SU-DHL-6 (cell line): ENCODE measurements at regions not wholly inside any gene's neighbourhood (a gene's known extent, or its start where the extent isn't known, plus 50 kb on each side); places are given as distances from the start of the nearest gene placed in this dataset.

Source experiments
- CTCF ChIP-seq: fragments of 200-600 bp; sonication (generic); IDR thresholded peaks from one replicate; pipeline ENCODE4 v1.5.1; 2017; ENCODE audit warnings: antibody characterized with exemption, mild to moderate bottlenecking, low read length, moderate library complexity; ENCODE audit not compliant: insufficient read depth, poor library complexity, severe bottlenecking
- EZH2phosphoT487 ChIP-seq: fragments of 200-600 bp; sonication (generic), shearing (Covaris generic); conservative IDR thresholded peaks from 2 replicates; pipeline ENCODE4 v1.6.1; 2018; ENCODE audit warnings: mild to moderate bottlenecking, antibody characterized with exemption, low read length, moderate library complexity, mixed read lengths

- TF ChIP-seq CTCF (no peak), EZH2phosphoT487 (no peak)
Measured at GRCh38 chr10:45209888-45210287, 105.5 kb downstream of the OR13A1 start.
